Stomach (tissue), 4 donors: ENCODE measurements at regions not wholly inside any gene's neighbourhood (a gene's known extent, or its start where the extent isn't known, plus 50 kb on each side); places are given as distances from the start of the nearest gene placed in this dataset.

Experiments used
- CTCF ChIP-seq, 7 experiments: fragments of 450-650 bp in 4 of 7; fragments of 200-600 bp in 3 of 7; sonication (generic) in 3 of 7; IDR thresholded peaks; one replicate each; pipeline ENCODE4 v1.5.1; 2016 to 2019; ENCODE audit warnings: antibody characterized with exemption in 7 of 7, control low read depth in 2 of 7, mild to moderate bottlenecking in 1 of 7
- EP300 ChIP-seq: sonication (generic); formaldehyde crosslinking; IDR thresholded peaks from one replicate; pipeline ENCODE4 v1.6.1; 2017; ENCODE audit warnings: antibody characterized with exemption
- POLR2A ChIP-seq, 4 donors: fragments of 450-650 bp; IDR thresholded peaks; one replicate each; pipeline ENCODE4 v1.6.1; 2016; ENCODE audit warnings: antibody characterized with exemption in 4 of 4, control low read depth in 2 of 4, mild to moderate bottlenecking in 1 of 4, moderate library complexity in 1 of 4
- POLR2AphosphoS5 ChIP-seq, 3 donors: sonication (generic); formaldehyde crosslinking; IDR thresholded peaks; one replicate each; pipeline ENCODE4 v1.6.1; 2016; ENCODE audit warnings: antibody characterized with exemption in 3 of 3

DNA sequence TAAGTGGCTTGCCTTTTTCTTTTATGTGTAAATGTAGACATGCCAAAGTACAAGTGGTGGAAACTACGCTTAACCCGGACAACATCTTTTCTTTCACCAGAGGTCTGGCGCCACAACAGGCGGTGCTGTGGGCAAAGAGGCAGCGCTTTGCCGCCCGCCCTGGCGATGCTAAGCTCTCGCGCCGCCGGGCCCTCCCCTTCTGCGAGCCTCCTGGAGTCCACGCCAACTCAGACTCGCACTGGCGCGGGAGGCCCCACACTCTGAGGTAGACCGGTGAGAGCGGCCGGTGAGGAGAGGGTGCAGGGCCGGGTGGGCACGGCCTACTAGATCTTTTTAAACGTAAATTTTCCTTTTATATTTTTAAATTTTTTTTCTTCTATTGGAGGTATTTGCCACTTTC, 2253.1 kb upstream of the C9orf72 start:
- TF ChIP-seq CTCF (IDR thresholded peaks at IDR 0.05) = no peak
- no peak for TF ChIP-seq POLR2A (IDR thresholded peaks at IDR 0.05)
- TF ChIP-seq POLR2AphosphoS5 (IDR thresholded peaks at IDR 0.05) = no peak
- no peak for TF ChIP-seq EP300
